ENCODE measurements at regions not wholly inside any gene's neighbourhood (a gene's known extent, or its start where the extent isn't known, plus 50 kb on each side); places are given as distances from the start of the nearest gene placed in this dataset.

DNA sequence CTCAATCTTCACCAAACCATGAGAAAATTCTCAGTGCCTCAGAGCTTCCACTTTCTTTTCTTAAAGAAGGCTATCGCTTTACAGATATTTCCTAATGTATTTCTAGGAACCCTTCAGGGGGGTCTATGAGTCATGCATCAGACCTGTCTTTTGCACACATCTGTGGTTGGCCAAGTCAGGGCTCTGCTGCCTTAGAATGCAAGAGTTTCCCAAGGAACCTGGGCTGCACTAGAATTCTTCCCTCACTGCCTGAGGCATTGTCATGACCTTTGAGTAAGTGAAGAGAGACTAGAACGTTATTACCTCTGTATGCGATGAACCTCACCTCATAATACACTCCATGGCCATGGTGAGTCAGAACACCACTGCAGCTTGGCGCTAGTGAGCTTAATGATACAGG, 365.0 kb upstream of the ID4 start:
- no peak for DNase-seq

- DNase-seq: no peak
Measured at GRCh38 chr6:19472850-19473249, 364.3 kb upstream of the ID4 start.

DNA sequence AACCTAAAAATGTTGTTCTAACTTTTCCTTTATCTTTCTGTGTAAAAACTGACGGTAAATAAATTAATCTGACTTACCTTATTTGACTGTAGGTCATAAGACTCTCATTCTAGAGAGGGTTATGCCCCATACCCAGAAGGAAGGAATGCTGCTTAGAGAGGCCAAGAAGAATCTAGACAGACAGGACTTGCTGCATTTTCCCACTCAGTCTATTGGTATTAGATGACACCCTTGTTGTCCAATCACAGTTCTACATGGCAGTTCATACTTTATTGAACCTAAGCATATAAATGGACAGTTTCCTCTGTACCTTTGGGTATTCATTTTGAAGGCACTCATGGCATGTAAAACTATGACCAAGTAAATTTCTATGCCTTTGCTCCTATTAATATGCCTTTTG, 359.6 kb upstream of the ID4 start:
- DNase-seq: no peak

- no peak for DNase-seq
Measured at GRCh38 chr6:19478273-19478672, 358.9 kb upstream of the ID4 start.

- DNase-seq: no peak
Measured at GRCh38 chr6:19478992-19479391, 358.2 kb upstream of the ID4 start.

DNA sequence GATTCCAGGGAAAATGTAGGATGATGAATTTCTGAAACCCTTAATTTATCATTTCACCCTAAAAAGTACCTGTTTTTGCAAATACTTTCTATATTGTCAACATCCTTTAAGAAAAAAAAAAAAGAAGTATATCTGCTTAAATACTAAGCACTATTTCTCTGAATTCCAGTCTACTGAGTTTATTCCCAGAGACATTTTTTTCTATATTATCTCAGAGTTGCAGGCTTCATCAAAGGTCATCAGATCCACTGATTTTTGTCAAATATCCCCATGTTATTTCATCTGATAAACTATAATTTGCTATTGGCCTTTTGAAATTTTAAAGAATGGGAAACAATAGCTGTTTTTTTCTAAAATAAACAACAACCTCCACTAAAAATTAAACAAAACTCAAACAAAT, 357.6 kb upstream of the ID4 start:
- DNase-seq: no peak

DNA sequence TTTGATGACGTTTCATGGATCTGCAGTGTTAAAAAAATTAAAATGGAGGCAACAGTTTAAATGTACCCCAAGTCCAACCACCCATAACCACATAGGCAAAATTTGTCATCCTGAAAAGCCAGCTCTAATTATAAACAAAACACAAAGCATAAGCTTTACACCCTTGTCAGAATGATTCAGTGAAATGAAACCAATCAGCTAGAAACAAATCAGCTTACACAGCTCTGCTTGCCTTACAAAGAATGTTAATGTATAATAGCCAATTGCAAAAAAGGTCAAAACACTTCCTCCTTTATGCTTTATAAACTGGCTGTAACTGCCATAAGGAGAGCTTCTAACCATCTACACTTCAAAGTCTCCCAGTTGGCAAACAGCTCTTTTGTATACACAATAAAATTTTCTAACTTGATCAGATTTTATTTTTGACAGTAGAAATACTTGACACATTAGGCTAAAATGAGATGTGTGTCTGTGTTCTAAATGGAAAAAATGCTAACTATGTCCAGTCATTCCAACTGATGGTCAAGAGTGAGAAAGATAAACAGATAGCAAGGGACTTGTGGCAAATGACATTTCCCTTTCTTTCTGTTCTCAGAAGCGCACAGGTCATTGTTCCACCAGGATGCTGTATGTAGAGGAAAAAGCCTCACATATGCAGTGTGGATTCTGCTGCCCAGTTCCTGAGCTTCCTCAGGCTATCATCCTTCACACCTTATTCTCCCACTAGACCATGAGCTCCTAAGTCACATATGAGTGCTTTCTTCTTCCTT, 344.3 kb upstream of the ID4 start:
- DNase-seq: no peak

DNA sequence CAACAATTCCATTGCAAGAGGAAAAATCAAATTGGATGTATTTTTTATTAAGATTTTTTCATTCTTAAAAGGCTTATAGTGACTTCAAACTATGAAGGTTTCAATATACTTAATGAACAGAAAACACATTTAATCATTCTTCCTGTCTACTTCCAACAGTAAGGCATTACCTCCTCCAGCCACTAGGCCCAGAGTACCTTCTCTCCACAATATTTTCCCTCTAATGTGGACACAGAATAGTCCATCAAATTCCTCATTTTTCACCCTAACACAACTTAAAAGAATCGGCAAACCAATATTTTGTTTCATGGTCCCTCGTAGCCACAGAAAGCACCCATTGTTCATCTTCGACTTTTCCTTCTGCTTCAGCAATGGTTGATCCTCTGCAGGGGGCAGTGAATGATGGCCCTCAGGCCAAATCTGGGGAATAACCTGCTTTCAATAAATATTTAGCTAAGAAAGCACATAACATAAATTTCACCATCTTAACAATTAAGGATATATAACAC, 335.4 kb upstream of the ID4 start:
- DNase-seq: no peak

DNA sequence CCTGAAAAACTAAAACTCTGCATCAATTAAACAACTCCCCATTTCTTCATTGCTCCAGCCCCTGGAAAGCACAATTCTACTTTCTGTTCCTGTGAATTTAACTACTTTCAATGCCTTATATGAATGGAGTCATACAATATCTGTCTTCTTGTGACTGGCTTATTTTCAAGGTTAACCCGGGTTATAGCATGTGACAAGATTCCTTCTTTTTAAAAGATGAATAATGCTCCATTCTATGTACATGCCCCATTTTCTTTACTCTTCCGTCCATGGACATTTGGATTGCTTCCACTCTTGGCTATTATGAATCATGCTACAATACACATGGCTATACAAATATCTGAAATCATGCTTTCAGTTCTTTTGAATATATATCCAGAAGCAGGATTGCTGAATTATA, 334.9 kb upstream of the ID4 start:
- no peak for DNase-seq

- no peak for DNase-seq
Measured at GRCh38 chr6:19515939-19516338, 321.2 kb upstream of the ID4 start.

GRCh38 chr6:19519941-19520340, 317.2 kb upstream of the ID4 start:
- no peak for DNase-seq

- no peak for DNase-seq
Measured at GRCh38 chr6:19524366-19525186, 312.6 kb upstream of the ID4 start.

DNA sequence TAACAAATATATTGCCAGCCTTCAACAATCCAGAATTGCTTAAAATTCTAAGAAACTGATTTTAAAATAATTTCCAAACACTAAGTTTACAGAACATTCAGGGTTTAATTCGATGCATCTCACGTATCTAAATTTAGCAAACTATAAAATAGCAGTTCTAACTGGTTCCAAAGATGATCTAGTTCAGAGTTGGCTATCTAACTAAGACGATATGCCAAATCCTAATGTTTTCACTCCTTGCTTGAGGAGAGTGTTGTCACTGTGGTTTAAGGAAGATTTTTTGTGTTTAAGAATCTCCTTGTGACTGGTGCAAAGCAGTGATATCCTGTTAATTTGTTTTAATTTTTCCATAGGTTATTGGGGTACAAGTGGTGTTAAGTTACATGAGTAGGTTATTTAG, 311.5 kb upstream of the ID4 start:
- no peak for DNase-seq

DNA sequence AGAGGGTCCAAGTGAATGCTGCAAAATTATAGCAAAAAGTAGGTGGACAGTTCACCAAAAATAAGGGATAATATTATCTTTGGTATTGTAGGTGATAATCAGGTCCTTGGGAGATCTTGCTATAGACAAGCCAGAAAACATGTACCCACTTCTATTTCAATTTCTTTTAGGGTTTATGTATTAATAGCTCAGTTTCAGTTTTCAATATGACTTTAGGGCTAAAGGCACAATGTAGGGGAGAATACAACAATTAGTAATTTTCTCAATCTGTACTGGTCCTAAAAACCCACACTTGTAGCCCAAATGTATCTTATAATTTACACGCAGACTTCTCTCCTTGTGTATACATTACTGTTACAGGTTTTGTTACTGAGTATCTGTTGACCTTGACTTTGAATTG, 307.0 kb upstream of the ID4 start:
- no peak for DNase-seq

DNA sequence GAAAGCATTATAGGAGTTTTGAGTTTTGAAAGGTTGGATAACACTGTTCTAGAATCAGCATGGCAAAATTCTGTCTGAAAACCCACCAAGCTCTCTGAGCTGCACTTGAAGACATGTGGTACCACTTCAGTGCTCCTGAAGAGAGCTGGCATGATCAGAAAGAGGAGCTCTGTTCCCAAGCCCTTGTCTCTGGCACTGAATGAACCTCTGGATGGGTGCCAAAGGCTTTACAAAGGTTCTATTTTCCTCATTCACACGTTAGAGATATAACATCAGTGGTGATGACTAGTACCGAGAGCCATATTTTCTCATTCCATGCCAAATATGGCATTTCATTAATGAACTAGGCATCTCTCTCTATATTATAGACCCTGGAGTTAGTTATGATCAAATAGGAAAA, 301.8 kb upstream of the ID4 start:
- no peak for DNase-seq

GRCh38 chr6:19536838-19537237, 300.3 kb upstream of the ID4 start:
- DNase-seq: no peak

DNA sequence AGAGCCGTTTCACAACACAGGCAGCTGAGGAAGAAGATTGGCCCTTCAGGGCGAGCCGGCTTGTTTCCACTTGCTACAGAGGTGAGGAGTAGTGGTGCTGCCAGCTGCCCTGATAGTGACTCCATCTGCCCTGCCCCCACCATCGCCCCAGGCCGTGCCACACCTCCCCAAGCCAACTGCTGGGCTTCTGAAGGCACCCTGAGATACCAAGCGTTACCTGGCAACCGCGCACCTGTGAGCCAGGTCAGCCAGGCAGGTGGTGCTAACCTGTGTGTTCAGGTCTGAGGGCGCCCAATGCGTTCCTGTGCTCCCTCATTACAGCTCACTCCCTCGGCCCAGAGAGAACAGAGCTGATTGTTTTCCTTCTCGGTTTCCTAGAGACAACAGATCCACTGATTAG, 299.1 kb upstream of the ID4 start:
- DNase-seq: no peak

DNA sequence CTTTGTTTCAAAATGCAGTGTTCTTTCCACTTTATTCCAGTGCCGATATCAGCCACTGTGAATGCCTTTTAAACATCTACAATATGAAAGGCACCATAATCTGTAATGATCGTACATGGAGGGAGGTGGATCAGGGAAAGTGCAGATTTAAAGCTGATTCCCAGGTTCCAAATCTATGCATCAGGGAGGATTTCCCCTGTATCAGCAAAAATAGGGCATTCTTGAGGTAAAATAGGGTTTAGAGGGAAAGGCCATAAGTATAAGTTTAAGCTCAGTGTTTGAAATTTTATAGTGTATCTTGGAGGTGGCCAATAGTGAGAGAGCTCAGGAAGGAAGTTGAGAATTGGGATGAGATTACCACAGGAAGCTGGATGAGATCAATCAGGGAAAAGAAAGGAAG, 289.7 kb upstream of the ID4 start:
- no peak for DNase-seq

GRCh38 chr6:19549109-19549508, 288.1 kb upstream of the ID4 start:
- no peak for DNase-seq

DNA sequence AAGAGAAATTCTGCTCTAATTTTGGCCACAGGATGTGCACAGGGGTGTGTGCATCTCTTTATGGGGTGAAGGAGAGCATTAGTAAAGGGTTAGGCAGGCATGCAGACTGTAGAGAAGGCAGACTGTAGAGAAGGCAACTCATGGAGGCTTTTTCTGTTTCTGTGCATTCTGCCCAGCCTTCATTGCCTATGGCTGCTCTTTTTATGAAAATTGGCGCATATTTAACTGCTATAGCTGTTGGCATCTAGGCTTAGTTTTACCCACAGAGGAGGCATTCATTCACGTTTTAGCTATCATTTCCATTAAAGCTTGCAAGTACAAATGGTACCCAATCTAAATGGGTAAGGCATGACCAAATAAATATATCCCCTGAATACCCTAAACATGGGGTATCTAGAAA, 286.8 kb upstream of the ID4 start:
- DNase-seq: no peak

- DNase-seq: no peak
Measured at GRCh38 chr6:19551611-19552010, 285.6 kb upstream of the ID4 start.

GRCh38 chr6:19552076-19552475, 285.1 kb upstream of the ID4 start:
- DNase-seq: no peak

DNA sequence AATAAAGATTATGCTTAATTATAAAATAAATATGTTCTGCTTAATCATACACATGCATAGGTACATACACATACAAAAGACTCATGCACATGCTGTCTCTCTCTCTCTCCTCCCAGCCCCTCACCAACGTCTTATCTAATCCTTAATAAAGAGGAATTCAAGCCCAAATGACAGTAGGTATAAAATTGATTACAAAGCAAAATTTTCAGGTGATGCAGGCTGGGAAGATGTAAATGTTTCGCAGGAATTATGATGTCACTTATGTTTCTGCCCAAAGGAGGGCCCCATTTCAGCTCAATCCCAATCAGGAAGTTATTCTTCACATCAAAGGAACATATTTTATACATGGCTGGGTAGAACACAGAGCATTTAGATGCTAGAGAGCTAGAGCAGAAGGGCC, 284.6 kb upstream of the ID4 start:
- DNase-seq: no peak

All from effector CD8-positive, alpha-beta T cell (primary cell).